AG09309 (cell line): ENCODE measurements at regions not wholly inside any gene's neighbourhood (a gene's known extent, or its start where the extent isn't known, plus 50 kb on each side); places are given as distances from the start of the nearest gene placed in this dataset.
"Not testable (repeated sequence)": the region's sequence is repeated elsewhere in the genome, so short reads cannot be mapped to it uniquely, and the experiment has no call there.

Experiments used
- DNase-seq: peaks from one replicate; pipeline ENCODE4 v3.0.0-alpha.2; 2010; ENCODE audit warnings: low read depth
- H3K4me3 ChIP-seq: 2 replicates; pipeline ENCODE4 v1.5.1; 2011; ENCODE audit warnings: mild to moderate bottlenecking, low read depth, low read length, moderate library complexity; ENCODE audit not compliant: control insufficient read depth
- TF ChIP-seq, protein P1 (sequence below): IDR thresholded peaks from 2 replicates; pipeline ENCODE4 v1.5.1; 2011; ENCODE audit warnings: mild to moderate bottlenecking, low read depth, low read length, inconsistent platforms; ENCODE audit not compliant: insufficient read depth, control insufficient read depth; ENCODE audit errors: missing control alignments

DNA sequence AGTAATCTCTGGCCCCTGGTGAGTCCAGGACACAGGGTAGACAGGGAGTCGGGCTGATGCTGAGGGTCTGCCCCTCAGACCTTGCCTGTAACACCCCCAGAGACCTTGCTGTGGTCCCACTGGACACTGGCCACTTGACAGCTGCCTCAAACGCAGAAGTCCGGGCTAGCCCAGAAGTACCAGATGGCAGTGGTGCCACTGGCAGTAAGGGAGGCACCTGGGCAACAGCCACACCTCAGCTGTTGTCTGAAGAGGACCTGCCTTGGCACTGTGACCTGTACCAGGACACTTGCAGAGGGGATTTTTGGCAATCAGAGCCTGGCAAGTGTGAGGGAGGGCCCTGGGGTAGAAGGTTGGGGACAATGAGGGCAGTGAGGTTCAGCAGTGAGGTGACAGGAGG lies 63.3 kb upstream of the UXT start:
- TF ChIP-seq, protein P1, sequence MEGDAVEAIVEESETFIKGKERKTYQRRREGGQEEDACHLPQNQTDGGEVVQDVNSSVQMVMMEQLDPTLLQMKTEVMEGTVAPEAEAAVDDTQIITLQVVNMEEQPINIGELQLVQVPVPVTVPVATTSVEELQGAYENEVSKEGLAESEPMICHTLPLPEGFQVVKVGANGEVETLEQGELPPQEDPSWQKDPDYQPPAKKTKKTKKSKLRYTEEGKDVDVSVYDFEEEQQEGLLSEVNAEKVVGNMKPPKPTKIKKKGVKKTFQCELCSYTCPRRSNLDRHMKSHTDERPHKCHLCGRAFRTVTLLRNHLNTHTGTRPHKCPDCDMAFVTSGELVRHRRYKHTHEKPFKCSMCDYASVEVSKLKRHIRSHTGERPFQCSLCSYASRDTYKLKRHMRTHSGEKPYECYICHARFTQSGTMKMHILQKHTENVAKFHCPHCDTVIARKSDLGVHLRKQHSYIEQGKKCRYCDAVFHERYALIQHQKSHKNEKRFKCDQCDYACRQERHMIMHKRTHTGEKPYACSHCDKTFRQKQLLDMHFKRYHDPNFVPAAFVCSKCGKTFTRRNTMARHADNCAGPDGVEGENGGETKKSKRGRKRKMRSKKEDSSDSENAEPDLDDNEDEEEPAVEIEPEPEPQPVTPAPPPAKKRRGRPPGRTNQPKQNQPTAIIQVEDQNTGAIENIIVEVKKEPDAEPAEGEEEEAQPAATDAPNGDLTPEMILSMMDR, result no peak
- no peak overlapping the region for H3K4me3 ChIP-seq
- no peak for DNase-seq

GRCh38 chrX:47715078-47715477 lies 56.1 kb upstream of the UXT start:
- DNase-seq, H3K4me3 ChIP-seq: not testable (repeated sequence)

DNA sequence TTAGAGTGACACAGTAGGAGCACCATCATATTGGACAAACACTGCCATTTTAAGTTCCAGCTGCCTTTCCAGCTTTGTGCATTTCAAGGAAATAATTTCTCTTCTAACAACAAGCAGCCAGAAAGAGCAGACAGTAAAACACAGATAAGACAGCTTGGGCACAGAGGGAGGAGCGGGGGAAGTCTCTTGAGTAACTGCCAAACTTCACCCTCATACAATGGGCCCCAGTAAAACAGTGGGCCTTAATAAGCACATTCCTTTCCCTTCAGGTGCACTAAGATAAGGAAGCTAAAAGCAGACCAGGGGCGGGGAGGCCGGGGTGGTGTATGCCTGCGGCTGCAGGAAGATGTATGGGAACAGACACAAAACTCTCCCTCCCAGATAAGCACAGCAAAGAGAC lies 53.7 kb upstream of the UXT start:
- DNase-seq, H3K4me3 ChIP-seq: not testable (repeated sequence)

GRCh38 chrX:47710252-47710651 lies 51.3 kb upstream of the UXT start:
- TF ChIP-seq, protein P1, result no peak
- no peak for DNase-seq
- no peak overlapping the region for H3K4me3 ChIP-seq
